Suprapubic skin (tissue), 4 donors: ENCODE measurements at regions not wholly inside any gene's neighbourhood (a gene's known extent, or its start where the extent isn't known, plus 50 kb on each side); places are given as distances from the start of the nearest gene placed in this dataset.

Experiments
- DNase-seq, 2 donors: peaks; one replicate each; pipeline ENCODE4 v3.0.0-alpha.2; 2019; ENCODE audit warnings: low spot score in 2 of 2
- H3K27ac ChIP-seq: fragments of 200-600 bp; sonication (generic); one replicate; pipeline ENCODE4 v1.5.1; 2019
- H3K27me3 ChIP-seq: fragments of 200-600 bp; sonication (generic); one replicate; pipeline ENCODE4 v1.5.1; 2019
- H3K36me3 ChIP-seq: fragments of 200-600 bp; sonication (generic); one replicate; pipeline ENCODE4 v1.5.1; 2019
- H3K4me1 ChIP-seq: fragments of 200-600 bp; sonication (generic); one replicate; pipeline ENCODE4 v1.5.1; 2019
- H3K4me3 ChIP-seq: fragments of 200-600 bp; sonication (generic); one replicate; pipeline ENCODE4 v1.5.1; 2019; ENCODE audit warnings: mild to moderate bottlenecking
- H3K9me3 ChIP-seq: fragments of 200-600 bp; sonication (generic); one replicate; pipeline ENCODE4 v1.5.1; 2019
- CTCF ChIP-seq, 2 donors: fragments of 200-600 bp in 1 of 2; fragments of 450-650 bp in 1 of 2; sonication (generic) in 1 of 2; IDR thresholded peaks; one replicate each; pipeline ENCODE4 v1.5.1; 2016 to 2019; ENCODE audit warnings: antibody characterized with exemption in 2 of 2, mild to moderate bottlenecking in 1 of 2, moderate library complexity in 1 of 2
- EP300 ChIP-seq: sonication (generic); formaldehyde crosslinking; IDR thresholded peaks from one replicate; pipeline ENCODE4 v1.6.1; 2017; ENCODE audit warnings: antibody characterized with exemption
- POLR2A ChIP-seq, 2 donors: fragments of 450-650 bp; IDR thresholded peaks; one replicate each; pipeline ENCODE4 v1.6.1; 2017; ENCODE audit warnings: antibody characterized with exemption in 2 of 2, mild to moderate bottlenecking in 2 of 2, moderate library complexity in 2 of 2
- POLR2AphosphoS5 ChIP-seq, 3 donors: sonication (generic); formaldehyde crosslinking; IDR thresholded peaks; one replicate each; pipeline ENCODE4 v1.6.1; 2017; ENCODE audit warnings: antibody characterized with exemption in 3 of 3
- WGBS: methylation state at CpG from one replicate; pipeline ENCODE4 v1.1.5; 2018; 5-methylcytosine and 5-hydroxymethylcytosine counted together

- TF ChIP-seq POLR2A (IDR thresholded peaks at IDR 0.05): no peak
- no peak for TF ChIP-seq POLR2AphosphoS5 (IDR thresholded peaks at IDR 0.05)
- TF ChIP-seq EP300: no peak
- no peak for TF ChIP-seq CTCF (IDR thresholded peaks at IDR 0.05)
- Histone ChIP-seq H3K36me3 (no peaks in the 10 kb centered on the region), H3K4me1 (no peaks in the 10 kb centered on the region), H3K27me3 (no peaks in the 10 kb centered on the region), H3K4me3 (no peak overlapping the region), H3K27ac (no peak overlapping the region), H3K9me3 (no peaks in the 10 kb centered on the region)
- DNase-seq: no peak
- WGBS: 90% methylated on average over 4 of the region's 4 CpGs
Observed at GRCh38 chr10:125431149-125431548, 251.8 kb downstream of the TEX36 start.

DNA sequence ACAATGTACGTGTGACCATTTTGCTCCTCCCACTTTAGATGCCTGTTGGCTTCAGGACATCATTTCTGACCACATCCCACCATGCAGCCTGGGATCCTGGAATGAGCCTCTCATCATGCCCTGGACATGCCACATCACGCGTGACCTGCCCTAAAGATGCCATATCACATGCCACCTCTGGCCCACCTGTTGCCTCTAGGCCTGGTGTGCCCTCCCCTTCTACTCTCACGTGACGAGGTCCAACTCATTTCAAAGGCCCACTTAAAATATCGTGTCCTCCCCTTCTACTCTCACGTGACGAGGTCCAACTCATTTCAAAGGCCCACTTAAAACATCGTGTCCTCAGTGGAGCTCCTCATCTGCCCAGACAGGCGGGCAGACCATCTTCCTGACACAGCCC, 254.9 kb downstream of the TEX36 start:
- Histone ChIP-seq H3K36me3 (no peaks in the 10 kb centered on the region), H3K27ac (no peak overlapping the region), H3K4me3 (no peak overlapping the region), H3K27me3 (no peaks in the 10 kb centered on the region), H3K4me1 (no peaks in the 10 kb centered on the region), H3K9me3 (no peaks in the 10 kb centered on the region)
- no peak for DNase-seq
- TF ChIP-seq POLR2AphosphoS5 (IDR thresholded peaks at IDR 0.05) (no peak), CTCF (IDR thresholded peaks at IDR 0.05) (no peak), EP300 (no peak), POLR2A (IDR thresholded peaks at IDR 0.05) (no peak)
- 87% methylated on average over 10 of the region's 10 CpGs for WGBS

DNA sequence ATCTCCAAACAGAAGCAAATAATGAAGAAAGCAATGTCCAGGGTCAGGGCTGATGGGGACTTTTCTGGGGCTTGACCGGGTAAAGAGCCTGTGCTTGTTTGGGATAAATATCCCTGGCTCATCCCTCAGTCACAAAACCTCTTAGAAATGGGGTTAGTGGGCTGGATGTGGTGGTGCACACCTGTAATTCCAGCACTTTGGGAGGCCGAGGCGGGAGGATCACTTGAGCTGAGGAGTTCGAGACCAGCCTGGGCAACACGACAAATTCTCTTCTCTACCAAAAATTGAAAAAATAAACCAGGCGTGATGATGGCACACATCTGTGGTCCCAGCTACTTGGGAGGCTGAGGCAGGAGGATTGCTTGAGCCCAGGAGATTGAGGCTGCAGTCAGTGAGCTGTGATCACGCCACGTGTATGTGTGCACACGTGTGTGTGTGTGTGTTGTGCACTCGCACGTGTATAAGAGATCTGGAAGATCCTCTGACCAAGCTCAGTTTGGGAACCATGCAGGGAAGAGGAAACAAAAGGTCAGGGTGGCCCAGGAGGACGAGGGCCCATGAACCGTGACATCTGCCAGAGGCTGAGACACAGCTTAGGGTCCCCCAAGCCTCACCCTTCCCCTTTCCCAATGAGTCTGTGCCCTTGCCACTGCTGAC, 258.6 kb downstream of the TEX36 start:
- WGBS: 86% methylated on average over 12 of the region's 13 CpGs
- no peak for DNase-seq

GRCh38 chr10:125423569-125423968, 259.4 kb downstream of the TEX36 start:
- no peak for TF ChIP-seq POLR2A (IDR thresholded peaks at IDR 0.05)
- no peak for TF ChIP-seq POLR2AphosphoS5 (IDR thresholded peaks at IDR 0.05)
- TF ChIP-seq EP300: no peak
- Histone ChIP-seq H3K27me3 (no peaks in the 10 kb centered on the region), H3K9me3 (no peaks in the 10 kb centered on the region), H3K27ac (no peak overlapping the region), H3K36me3 (no peaks in the 10 kb centered on the region), H3K4me3 (no peak overlapping the region), H3K4me1 (no peaks in the 10 kb centered on the region)
- WGBS: 68% methylated on average over 9 of the region's 9 CpGs
- no peak for DNase-seq

More for the DNA sequence above, 258.6 kb downstream of the TEX36 start:
- H3K4me3 ChIP-seq: no peak overlapping the region
- H3K9me3 ChIP-seq: no peaks in the 10 kb centered on the region
- H3K27me3 ChIP-seq: no peaks in the 10 kb centered on the region
- no peaks in the 10 kb centered on the region for H3K4me1 ChIP-seq
- TF ChIP-seq EP300 (no peak), POLR2A (IDR thresholded peaks at IDR 0.05) (no peak), CTCF (IDR thresholded peaks at IDR 0.05) (no peak), POLR2AphosphoS5 (IDR thresholded peaks at IDR 0.05) (no peak)
- no peaks in the 10 kb centered on the region for H3K36me3 ChIP-seq
- no peak overlapping the region for H3K27ac ChIP-seq

DNA sequence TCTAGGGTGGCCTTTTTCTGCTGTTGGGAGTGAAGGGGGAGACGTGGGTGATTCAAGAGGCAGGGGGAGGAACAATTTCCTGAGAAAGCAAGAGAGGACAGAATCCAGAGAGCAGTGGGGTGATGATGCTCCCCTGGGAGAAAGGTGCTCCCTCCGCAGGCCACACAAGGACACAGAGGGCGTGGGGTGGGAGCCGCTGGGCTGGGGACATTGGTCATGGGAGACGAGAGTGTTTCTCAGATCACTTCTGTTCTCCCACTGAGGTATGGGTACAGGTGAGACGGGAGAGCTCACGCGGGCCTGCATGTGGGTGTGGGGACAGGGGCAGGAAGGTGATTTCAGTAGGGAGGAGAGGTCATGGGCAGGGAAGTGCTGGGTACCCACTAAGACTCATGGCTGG, 259.5 kb upstream of the CTBP2 start:
- H3K4me3 ChIP-seq: no peak overlapping the region
- no peak for TF ChIP-seq CTCF (IDR thresholded peaks at IDR 0.05)
- no peak for TF ChIP-seq POLR2A (IDR thresholded peaks at IDR 0.05)
- TF ChIP-seq EP300: no peak
- no peak for TF ChIP-seq POLR2AphosphoS5 (IDR thresholded peaks at IDR 0.05)
- no peaks in the 10 kb centered on the region for H3K36me3 ChIP-seq
- no peaks in the 10 kb centered on the region for H3K9me3 ChIP-seq
- 95% methylated on average over 8 of the region's 8 CpGs for WGBS
- peaks cover 4% of the 10 kb centered on the region for H3K27me3 ChIP-seq
- H3K27ac ChIP-seq: no peak overlapping the region
- H3K4me1 ChIP-seq: no peaks in the 10 kb centered on the region
- DNase-seq: no peak

- DNase-seq: no peak
- Histone ChIP-seq H3K9me3 (no peaks in the 10 kb centered on the region), H3K4me1 (no peaks in the 10 kb centered on the region), H3K27ac (no peak overlapping the region), H3K27me3 (peaks cover 4% of the 10 kb centered on the region), H3K4me3 (no peak overlapping the region), H3K36me3 (no peaks in the 10 kb centered on the region)
- WGBS: 81% methylated on average over 8 of the region's 8 CpGs
- TF ChIP-seq POLR2A (IDR thresholded peaks at IDR 0.05): no peak
- no peak for TF ChIP-seq POLR2AphosphoS5 (IDR thresholded peaks at IDR 0.05)
Observed at GRCh38 chr10:125419146-125419545, 258.8 kb upstream of the CTBP2 start.
